ENCODE measurements at regions not wholly inside any gene's neighbourhood (a gene's known extent, or its start where the extent isn't known, plus 50 kb on each side); places are given as distances from the start of the nearest gene placed in this dataset.

DNA sequence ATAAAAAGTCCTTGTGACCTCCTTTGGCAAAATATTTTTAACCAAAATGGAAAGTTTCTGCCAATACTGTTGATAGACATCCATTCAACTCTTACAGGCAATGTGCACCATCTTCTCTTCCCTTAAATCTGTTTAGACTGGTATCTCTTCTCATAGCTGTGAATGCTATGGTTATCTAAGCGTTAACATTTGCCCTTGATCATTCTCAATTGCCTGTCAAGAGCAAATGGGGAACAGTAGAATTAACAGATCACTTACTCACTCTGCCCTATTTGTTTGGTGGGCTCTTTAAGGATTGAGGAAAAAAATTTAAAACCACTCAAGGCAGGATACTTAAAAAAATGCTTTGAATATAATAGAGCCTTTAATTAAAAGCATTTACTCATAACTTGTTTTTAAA lies 808.4 kb downstream of the NXPH1 start:
- TF ChIP-seq, protein P1, sequence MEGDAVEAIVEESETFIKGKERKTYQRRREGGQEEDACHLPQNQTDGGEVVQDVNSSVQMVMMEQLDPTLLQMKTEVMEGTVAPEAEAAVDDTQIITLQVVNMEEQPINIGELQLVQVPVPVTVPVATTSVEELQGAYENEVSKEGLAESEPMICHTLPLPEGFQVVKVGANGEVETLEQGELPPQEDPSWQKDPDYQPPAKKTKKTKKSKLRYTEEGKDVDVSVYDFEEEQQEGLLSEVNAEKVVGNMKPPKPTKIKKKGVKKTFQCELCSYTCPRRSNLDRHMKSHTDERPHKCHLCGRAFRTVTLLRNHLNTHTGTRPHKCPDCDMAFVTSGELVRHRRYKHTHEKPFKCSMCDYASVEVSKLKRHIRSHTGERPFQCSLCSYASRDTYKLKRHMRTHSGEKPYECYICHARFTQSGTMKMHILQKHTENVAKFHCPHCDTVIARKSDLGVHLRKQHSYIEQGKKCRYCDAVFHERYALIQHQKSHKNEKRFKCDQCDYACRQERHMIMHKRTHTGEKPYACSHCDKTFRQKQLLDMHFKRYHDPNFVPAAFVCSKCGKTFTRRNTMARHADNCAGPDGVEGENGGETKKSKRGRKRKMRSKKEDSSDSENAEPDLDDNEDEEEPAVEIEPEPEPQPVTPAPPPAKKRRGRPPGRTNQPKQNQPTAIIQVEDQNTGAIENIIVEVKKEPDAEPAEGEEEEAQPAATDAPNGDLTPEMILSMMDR (IDR thresholded peaks at IDR 0.05): no peak
- no peak for TF ChIP-seq POLR2A (IDR thresholded peaks at IDR 0.05)
- TF ChIP-seq POLR2AphosphoS5 (IDR thresholded peaks at IDR 0.05): no peak
- no peak overlapping the region for H3K4me3 ChIP-seq
- no peaks in the 10 kb centered on the region for H3K4me1 ChIP-seq
- H3K9me3 ChIP-seq: no peaks in the 10 kb centered on the region
- intact Hi-C loops (cut with DNase I; ENCODE audit: low total_unique reads): no loop called here
- H3K27me3 ChIP-seq: no peaks in the 10 kb centered on the region
- H3K27ac ChIP-seq: no peak overlapping the region
- no peak for DNase-seq (ENCODE audit: low spot score in 2 of 2)
- no peaks in the 10 kb centered on the region for H3K36me3 ChIP-seq

DNA sequence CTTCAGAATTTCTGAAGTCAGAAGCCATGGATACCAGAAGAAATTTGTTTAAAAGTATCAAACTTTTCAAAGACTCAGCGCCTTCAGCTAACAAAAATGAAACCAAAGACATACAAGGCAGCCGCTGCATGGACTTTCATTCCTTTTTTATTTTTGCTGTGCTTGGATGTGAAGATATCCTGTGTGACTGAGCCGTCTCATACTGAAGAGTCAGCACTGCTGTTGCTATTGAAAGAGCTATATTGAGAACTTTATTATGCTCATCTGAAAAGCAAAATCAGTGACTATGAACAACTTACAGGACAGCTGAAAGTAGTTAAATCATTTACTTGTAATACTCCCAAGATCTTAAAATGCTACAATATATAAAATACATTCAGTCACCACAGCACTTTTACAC lies 809.2 kb downstream of the NXPH1 start:
- Histone ChIP-seq H3K9me3 (no peaks in the 10 kb centered on the region), H3K4me1 (no peaks in the 10 kb centered on the region), H3K36me3 (no peaks in the 10 kb centered on the region)

DNA sequence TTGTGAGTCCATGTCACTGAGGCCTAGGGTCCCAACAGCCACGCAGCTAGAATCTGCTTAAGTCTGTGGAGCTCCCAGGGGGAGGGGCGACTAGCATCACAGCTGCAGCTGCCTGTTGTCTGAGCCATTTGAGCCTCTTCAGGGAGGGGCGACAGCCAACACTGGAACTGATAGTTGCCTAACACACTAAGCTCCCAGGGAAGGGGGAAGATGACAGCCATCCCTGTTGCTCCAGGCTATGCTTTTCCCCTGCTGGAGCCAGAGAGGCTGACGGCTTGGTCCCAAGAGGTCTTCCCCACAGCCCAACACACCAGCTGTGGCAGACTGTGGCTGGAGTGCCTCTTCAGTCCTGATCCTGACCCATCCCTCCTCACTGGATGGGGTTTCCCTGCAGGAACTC lies 817.5 kb downstream of the NXPH1 start:
- TF ChIP-seq, protein P1 (IDR thresholded peaks at IDR 0.05): no peak
- TF ChIP-seq POLR2A (IDR thresholded peaks at IDR 0.05) (no peak), POLR2AphosphoS5 (IDR thresholded peaks at IDR 0.05) (no peak)
- no peak overlapping the region for H3K4me3 ChIP-seq
- no peak for DNase-seq (ENCODE audit: low spot score in 2 of 2)
- no peaks in the 10 kb centered on the region for H3K36me3 ChIP-seq
- H3K4me1 ChIP-seq: no peaks in the 10 kb centered on the region
- H3K27me3 ChIP-seq: no peaks in the 10 kb centered on the region
- H3K27ac ChIP-seq: no peak overlapping the region
- H3K9me3 ChIP-seq: no peaks in the 10 kb centered on the region
- intact Hi-C loops (cut with DNase I; ENCODE audit: low total_unique reads): no loop called here

More for the DNA sequence above, 809.2 kb downstream of the NXPH1 start:
- Histone ChIP-seq H3K27ac (no peak overlapping the region), H3K4me3 (no peak overlapping the region), H3K27me3 (no peaks in the 10 kb centered on the region)
- no peak for TF ChIP-seq POLR2AphosphoS5 (IDR thresholded peaks at IDR 0.05)
- TF ChIP-seq POLR2A (IDR thresholded peaks at IDR 0.05): no peak
- TF ChIP-seq, protein P1 (IDR thresholded peaks at IDR 0.05): no peak
- no peak for DNase-seq (ENCODE audit: low spot score in 2 of 2)
- intact Hi-C loops (cut with DNase I; ENCODE audit: low total_unique reads): no loop called here

DNA sequence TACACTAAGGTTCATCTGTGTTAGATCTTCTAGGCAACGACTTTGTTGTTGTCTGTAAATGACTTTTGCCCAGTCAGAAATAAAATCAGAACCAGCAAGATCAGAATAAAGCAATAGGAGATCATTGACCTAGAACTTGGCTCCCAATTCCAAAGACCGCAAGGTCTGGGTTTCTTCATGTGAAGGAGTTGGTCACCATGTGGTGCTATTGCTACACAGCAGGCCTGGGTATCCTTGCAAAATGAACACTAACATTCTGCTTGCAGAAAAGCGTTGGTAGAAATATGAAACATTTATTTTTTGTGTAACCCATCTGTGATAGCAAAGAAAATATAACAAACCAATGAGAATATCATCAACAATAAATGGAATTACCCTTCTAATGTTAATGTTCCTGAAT lies 831.0 kb downstream of the NXPH1 start:
- H3K27me3 ChIP-seq: no peaks in the 10 kb centered on the region
- H3K27ac ChIP-seq: no peak overlapping the region
- H3K4me3 ChIP-seq: no peak overlapping the region
- H3K36me3 ChIP-seq: no peaks in the 10 kb centered on the region
- DNase-seq (ENCODE audit: low spot score in 2 of 2): no peak
- TF ChIP-seq POLR2A (IDR thresholded peaks at IDR 0.05) (no peak), POLR2AphosphoS5 (IDR thresholded peaks at IDR 0.05) (no peak)
- TF ChIP-seq, protein P1 (IDR thresholded peaks at IDR 0.05): no peak
- peaks cover 0 to 4% of the 10 kb centered on the region in 2 donors for H3K9me3 ChIP-seq
- intact Hi-C loops (cut with DNase I; ENCODE audit: low total_unique reads): no loop called here
- no peaks in the 10 kb centered on the region for H3K4me1 ChIP-seq

DNA sequence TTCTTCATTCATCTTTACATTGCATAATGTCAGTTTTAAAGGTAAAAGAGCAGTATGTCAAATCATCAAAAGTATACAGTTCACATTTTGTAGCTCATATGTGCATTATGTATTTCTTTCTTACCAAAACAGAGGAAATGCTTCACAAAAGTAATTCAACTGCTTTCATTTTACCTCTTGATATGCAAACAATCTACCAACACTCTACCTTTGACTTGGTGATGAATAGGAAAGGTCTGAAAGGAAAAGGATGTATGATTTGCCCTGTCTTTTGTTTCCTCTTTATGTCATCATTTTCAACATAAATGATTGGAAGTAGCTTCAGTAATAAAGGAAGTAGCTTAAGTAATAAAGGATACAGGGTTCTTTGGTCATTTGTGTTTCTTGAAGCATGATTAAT lies 846.7 kb downstream of the NXPH1 start:
- TF ChIP-seq POLR2AphosphoS5 (IDR thresholded peaks at IDR 0.05) (no peak), POLR2A (IDR thresholded peaks at IDR 0.05) (no peak)
- TF ChIP-seq, protein P1 (IDR thresholded peaks at IDR 0.05): no peak
- Histone ChIP-seq H3K36me3 (no peaks in the 10 kb centered on the region), H3K27ac (no peak overlapping the region), H3K27me3 (no peaks in the 10 kb centered on the region), H3K4me3 (no peak overlapping the region), H3K4me1 (no peaks in the 10 kb centered on the region), H3K9me3 (no peaks in the 10 kb centered on the region)
- DNase-seq (ENCODE audit: low spot score in 2 of 2): no peak
- intact Hi-C loops (cut with DNase I; ENCODE audit: low total_unique reads): no loop called here
